ENCODE measurements at regions not wholly inside any gene's neighbourhood (a gene's known extent, or its start where the extent isn't known, plus 50 kb on each side); places are given as distances from the start of the nearest gene placed in this dataset.
"Not testable (repeated sequence)": the region's sequence is repeated elsewhere in the genome, so short reads cannot be mapped to it uniquely, and the experiment has no call there.

DNA sequence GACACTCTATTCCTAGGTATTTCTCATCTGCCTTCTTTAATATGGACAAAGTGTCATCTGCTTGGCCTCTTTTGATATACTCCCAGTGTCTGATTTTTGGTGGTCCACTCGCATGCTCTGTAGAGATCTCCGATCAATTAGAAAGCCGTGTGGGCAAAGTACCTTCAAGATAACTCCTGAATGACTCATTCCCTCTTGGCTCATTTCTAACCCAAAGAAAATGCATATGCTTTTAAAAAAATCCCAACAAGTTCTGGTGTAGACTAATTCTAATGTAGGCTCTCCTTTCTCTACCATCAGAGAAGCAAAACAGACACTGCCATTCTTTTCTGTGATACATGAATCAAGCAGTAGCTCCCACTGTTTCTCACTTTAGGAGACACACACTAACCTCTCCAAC is 714.9 kb upstream of the ADGRL3 start:
- no peak for DNase-seq (ENCODE audit: low spot score)

DNA sequence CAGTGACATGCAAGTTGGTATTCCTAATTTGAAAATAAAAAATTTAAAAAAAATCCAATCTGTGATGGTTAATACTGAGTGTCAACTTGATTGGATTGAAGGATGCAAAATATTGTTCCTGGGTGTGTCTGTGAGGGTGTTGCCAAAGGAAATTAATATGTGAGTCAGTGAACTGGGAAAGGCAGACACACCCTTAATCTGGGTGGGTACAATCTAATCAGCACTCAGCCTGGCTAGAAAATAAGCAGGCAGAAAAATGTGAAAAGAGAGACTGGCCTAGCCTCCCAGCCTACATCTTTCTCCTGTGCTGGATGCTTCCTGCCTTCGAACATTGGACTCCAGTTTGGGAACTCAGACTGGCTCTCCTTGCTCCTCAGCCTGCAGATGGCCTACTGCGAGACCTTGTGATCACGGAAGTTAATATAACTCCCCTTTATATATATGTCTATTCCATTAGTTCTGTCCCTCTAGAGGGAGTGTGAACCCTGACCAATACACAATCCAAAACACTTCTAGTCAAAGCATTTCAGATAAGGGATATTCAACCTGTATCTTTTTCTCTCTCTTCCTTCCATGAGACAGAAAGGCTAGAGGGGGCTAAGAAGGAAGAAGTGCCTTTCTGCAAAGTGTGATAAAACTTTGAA is 712.9 kb upstream of the ADGRL3 start:
- DNase-seq (ENCODE audit: low spot score) = not testable (repeated sequence)

DNA sequence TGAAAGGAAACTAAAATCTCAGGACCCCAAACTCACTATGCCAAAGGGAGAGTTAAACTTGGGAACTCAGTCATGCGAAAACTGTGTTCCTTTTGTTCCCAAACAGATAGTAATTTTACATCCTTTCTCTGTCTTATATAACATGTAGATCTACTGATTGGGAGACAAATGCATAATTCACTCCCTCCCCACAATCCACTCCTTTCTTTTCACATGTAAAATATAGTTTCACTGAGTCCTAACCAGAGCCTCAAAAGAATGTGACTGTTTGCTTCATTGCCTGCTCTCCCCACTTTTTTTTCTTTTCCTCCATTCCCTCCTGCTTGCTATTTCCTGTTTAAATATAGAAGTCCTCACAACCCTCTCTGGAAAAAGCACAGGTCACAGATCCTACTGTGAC is 699.3 kb upstream of the ADGRL3 start:
- no peak for DNase-seq (ENCODE audit: low spot score)

DNA sequence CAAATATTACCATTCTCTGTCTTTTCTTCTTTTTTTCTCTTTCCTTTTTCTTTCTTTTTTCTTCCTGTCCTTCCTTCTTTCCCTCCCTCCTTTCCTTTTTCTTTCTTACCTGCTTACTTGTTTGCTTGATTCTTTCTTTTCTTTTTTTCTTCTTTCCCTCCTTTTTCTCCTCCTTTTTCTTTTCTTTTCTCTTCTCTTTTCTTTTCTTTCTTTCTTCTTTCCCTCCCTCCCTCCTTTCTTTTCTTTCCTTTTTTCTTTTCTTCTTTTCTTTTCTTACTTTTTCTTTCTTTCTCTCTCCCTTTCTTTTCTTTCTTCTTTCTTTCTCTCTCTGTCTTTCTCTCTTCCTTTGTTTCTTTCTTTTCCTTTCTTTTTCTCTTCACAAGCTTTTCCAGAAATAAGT is 697.4 kb upstream of the ADGRL3 start:
- DNase-seq (ENCODE audit: low spot score) = no peak

DNA sequence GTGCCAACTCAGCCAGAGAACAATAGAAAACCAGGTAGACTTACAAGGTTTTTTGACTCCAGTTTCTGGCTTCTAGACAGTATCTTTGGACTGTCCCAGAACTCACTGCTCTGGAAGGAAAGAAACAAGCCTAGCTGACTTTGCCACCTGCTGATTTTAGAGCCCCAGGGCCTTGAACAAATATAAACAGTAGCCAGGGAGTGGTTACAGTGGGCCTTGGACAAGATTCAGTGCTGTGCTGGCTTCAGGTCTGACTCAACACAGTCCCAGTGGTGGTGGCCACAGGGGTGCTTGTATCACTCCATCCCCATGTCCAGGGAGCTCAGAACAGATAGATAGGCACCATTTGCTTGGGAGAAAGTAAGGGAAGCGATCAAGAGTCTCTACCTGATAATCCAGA is 694.1 kb upstream of the ADGRL3 start:
- no peak for DNase-seq (ENCODE audit: low spot score)

DNA sequence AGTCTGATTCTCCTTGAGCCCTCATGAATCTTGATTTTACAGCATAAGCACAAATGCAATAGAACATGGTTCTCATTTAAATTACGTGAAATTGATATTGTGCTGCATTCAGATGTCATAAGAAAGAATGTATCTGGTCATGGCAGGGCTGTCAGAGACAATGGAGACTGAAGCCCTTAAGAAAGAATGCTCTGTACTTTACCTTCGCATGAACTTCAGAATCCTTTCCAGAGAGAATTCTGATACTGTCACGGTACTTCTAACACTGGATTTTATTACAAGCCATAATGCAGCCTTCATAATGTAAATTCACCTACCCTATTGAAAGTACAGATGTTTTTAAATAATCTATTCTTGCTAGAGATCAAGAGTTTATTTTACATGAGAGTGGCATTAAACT is 677.9 kb upstream of the ADGRL3 start:
- no peak for DNase-seq (ENCODE audit: low spot score)

DNA sequence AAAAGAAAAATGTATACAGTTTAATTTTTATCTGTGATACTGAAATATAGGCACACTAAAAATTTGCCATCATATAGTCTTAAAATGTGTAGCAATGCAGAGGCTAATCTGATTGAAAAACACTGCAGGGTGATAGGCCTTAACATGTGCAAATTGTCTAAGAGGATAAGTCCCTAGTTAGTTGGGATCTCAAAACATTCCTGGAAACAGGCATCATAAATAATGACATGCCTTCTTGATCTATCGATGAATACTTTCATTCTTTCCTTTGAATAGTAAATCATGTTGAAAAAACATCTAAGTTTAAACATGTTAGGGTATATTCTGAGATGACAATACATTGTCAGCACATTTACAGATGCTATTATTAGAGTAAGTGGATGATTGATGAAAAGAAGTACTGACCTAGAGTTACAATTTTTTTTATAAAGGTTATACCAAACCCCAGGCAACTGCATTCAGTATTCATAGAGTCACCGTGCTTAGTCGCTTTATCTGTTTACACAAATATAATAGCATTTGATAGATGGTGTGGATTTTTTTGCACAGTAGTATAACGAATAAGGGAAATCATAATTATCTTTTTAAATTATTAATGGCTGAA is 668.2 kb upstream of the ADGRL3 start:
- no peak for DNase-seq (ENCODE audit: low spot score)

DNA sequence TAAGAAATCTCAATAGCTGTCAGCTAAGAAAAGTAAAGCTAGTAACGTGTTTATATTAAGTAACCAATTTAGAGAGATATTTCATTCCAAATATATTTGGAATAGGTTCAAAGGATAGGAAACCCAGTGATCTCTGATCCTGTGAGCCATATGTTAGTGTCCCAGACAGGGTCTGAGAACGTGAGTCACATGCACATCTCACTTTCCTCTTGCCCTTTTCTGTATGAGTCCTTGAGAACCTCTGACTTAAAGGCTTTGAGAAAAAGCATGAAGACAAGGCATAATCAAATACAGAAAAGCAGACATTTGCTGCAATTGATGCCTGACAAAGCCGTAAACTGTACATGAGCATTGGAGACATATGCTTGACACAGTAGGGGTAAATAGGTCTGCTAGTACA is 655.1 kb upstream of the ADGRL3 start:
- no peak for DNase-seq (ENCODE audit: low spot score)

DNA sequence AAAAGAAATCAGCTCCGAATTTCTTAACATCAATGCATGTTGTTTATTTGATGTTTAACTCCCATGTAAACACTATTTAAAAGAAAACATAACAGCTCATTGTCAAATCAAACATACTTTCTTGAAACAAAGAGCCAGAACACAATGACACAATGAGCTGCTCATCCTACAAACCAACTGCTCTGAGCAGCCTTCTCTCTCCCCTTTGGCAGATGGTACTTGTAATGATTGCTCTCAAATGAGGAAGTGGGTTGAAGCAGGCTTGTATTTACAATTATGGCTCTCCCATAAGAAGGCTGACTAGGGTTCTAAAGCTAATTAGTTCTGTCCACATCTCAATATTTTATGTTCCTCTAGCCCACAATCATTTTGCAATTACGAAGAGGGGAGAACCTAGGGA is 637.8 kb upstream of the ADGRL3 start:
- no peak for DNase-seq (ENCODE audit: low spot score)

DNA sequence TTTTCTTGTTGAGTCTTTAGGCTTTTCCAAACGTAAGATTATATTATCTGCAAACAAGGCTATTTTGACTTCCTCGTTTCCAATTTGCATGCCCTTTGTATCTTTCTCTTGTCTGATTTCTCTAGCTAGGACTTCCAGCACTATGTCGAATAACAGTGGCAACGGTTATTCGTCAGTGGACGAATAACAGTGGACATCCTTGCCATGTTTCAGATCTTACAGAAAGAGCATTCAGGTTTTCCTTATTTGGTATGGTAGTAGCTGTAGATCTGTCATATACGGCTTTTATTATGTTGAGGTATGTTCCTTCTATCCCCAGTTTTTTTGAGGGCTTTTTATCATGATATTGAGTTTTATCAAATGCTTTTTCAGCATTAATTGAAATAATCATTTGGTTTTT is 634.6 kb upstream of the ADGRL3 start:
- no peak for DNase-seq (ENCODE audit: low spot score)

DNA sequence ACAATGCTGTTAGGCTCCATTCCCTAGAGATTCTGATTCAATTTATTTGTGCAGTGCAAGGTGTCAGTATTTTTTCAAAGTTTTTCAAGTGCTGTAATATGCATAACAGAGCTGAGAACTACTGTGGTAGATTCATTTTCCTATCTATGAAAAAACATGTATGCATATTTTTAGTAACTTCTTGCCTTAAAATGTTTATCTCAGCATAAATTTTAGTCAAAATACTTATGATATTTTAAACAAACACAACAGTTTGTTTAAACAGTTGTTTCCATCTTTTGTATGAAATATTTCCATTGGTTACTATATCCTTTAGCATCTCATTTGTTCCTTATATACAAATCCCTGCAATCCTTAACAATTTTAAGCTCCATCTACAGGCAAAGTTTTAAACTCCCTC is 624.8 kb upstream of the ADGRL3 start:
- no peak for DNase-seq (ENCODE audit: low spot score)

DNA sequence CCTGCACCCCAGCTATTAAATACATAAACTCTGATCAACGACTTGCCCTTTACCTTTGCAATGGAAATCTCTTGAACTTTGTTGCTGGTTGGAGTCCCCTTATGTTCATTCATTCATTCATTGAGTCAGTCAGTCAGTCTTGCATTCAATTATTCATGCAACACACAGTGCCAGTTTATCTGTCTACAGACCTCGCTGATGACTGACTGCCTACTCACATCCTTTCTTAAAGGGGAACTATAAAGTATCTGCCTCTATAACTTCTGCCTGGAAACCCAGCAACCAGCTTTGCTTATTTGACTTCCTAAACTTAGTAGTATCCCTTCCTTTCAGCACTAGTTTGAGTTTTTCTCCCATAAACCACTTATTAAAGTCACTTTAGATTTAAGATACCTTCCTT is 620.8 kb upstream of the ADGRL3 start:
- no peak for DNase-seq (ENCODE audit: low spot score)

DNA sequence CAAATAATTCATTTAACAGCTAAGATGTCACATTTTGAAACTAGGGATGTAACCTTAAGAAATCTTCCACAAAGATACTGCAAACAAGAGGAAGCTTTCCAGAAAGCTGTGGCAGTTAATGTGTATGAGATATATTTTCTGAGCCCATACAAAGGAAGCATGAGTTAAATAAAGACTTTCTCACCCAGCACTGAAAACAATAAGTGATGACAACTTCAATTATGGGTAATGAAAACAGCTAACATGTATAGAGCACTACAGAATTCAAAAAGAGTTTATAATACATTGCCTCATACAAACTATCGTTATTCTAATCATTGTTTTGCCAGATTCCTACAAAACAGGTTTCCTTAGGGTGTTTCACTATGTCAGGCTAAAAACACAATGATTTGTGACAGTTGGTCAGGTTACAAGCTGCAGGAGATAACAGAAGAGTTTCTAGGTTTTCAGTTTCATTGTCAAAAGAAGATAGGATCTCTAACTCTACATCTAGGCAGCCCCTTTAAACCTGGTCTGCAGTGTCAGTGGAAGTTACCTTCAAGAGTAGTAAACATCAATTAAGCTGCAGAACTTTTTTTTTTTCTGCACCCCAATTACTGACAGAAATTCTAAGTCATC is 618.1 kb upstream of the ADGRL3 start:
- no peak for DNase-seq (ENCODE audit: low spot score)

DNA sequence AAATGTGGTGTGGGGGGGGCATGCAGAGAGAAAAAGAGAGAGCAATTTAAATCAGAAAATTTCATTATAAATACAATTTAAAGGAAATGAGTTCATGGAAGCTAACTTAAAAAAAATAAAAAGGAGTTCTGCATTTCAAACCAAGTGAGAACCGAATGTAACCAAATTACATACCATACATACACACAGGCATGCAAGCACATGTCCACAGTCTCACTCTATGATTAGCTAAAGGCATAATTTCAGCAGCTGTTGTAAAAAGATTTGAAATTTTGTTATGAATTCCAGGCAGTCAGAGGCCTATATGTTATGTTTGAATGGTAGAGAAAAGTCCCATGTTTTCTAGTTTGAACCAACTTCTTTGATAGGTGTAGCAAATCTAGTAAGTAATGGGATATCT is 611.6 kb upstream of the ADGRL3 start:
- DNase-seq (ENCODE audit: low spot score) = no peak

DNA sequence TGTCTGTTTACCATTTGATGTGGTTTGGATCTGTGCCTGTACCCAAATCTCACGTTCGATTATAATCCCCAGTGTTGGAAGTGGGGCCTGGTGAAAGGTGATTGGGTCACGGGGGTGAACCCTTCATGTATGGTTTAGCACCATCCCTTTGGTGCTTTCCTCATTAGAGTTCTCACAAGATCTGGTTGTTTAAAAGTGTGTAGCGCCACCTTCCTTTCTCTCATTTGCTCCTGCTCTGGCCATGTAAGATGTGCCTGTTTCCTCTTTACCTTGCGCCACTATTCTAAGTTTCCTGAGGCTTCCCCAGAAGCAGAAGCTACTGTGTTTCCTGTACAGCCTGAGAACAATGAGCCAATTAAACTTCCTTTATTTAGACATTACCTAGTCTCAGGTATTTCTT is 610.7 kb upstream of the ADGRL3 start:
- DNase-seq (ENCODE audit: low spot score) = no peak

DNA sequence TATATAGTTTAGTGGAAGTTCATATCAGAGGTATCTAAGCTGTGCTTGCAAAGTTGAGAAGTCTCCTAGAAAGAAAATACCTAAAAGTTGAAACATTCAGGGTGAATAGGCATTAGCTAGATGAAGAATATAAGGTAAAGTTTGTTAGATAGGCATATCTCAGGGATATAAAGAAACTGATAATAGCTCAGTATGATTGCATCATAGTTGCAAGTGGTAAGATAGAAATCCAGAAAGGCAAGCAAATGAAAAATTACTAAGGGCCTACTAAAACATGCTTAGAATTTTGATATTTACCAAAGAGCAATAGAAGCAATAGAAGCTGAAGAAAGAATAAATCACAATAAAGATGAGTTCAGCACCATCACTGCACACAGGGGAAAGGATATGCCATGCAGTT is 610.0 kb upstream of the ADGRL3 start:
- DNase-seq (ENCODE audit: low spot score) = no peak

DNA sequence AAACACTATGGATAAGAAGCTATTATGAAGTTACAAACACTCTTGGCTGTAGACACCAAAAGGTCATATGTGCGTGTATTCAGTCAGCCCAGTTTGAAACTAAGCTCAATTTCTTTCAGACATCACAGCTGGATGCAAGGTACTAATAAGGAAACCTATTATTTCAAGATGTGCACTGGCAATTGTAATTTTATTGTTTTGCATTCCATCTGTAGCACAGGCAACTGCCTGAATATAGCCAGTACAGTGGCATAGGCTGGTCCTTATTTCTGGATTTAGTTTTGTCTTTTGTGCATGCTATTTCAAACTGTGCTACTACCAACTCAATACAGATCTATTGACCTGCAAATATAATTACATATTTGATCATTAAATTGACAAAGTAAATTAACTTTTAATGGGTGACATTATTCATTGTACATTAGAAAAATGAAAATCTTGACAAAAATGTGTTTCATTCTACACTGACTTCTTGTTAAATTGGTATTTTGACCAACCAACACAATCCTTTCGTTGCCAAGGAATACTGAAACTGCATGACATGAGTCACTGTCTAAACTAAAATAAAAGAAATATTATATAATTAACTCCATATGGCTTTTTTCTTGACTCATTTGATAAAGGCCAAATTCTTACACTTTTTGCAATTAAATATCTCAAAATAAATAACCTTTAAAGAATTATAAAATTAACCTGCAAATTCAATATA is 594.3 kb upstream of the ADGRL3 start:
- DNase-seq (ENCODE audit: low spot score) = no peak

DNA sequence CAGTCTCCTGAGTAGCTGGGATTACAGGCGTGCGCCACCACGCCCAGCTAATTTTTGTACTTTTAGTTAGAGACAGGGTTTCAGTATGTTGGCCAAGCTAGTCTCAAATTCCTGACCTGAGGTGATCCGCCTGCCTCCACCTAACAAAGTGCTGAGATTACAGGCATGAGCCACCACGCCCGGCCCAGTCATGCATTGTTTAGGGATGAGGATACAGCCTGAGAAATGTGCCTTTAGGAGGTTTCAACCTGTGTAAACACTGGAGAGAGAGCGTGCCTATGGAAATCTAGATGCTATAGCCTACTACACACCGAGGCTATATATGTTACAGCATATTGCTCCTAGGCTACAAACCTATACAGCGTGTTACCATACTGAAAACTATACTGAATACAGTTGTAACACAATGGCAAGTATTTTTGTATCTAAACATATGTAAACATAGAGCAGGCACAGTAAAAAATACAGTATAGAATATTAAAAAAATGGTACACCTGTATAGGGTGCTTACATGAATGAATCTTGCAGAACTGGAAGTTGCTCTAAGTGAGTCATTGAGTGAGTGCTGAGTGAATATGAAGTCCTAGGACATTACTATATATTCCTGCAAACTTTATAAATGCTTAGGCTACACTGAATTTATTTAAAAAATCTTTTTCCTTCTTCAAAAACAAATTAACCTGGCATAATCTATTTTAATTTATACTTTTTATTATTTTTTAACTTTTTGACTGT is 588.2 kb upstream of the ADGRL3 start:
- no peak for DNase-seq (ENCODE audit: low spot score)

DNA sequence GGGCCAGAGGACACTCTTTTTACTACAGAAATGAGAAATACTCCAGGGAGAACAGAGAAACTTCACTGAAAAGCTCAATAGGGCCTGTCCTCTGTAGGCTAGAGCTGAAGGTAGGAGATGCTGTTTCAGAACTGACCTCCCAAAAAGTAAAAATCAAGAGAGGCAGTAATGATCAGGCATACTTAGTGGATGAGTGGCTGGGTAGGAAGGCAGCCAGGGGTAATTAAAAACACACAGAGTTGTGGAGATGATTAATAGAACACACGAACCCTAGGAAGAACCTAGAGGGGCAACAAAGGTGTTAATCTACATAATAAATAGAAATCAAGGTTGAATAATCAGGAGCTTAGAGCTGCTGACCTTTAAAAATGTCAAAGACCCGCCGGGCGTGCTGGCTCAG is 582.4 kb upstream of the ADGRL3 start:
- DNase-seq (ENCODE audit: low spot score) = no peak

DNA sequence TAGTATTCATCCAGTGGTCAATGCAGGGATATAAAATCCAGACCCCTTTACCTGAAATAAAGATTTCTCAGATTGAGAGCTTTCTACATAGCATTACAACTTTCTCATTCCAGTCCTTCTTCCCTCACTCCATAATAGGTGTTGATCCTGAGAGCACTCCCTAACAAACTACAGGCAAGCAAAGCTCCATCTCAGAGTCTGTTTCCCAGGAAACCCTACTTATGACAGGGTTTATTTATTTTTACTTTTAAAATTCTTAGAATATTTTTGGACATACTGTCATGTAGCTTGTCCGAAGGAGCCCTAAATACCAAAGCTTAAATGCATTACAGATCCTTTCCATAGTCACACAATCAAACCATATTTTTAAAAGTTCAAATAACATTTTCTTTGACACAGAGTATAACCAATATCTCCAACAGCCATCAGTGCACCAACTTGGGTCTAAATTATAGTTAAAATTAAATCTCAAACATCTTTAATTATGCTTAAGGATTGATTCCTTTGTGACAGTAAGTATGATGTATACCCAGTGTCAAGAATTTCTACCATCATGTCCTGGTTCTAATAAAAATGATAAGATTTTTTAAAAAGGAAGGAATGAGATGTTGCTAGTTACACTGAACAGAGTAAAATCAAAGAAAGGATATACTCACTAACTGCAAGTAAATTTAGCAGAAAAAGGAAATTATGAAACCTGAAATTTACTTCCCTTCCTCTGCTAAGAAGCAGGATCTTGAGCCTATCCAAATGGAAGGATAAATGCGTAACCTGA is 580.4 kb upstream of the ADGRL3 start:
- no peak for DNase-seq (ENCODE audit: low spot score)

DNA sequence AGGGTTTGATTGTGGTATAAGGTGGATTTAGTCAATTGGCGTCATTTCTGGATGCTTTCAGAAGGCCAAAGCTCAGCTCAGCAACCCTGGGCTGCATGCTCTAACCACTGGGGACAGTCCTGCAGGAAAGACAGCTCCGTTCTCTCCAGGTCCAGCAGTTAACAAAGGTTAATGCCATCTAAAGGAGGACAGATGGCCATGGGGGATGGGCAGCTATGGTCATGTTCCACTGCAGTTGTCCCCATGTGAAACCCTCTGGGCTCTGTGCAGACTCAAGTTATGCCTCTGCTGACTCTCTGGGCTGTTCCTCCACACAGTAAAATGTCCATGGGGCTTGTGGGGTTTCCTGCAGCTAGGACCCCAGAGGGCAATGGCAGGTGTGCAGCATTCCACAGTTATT is 562.1 kb upstream of the ADGRL3 start:
- no peak for DNase-seq (ENCODE audit: low spot score)

DNA sequence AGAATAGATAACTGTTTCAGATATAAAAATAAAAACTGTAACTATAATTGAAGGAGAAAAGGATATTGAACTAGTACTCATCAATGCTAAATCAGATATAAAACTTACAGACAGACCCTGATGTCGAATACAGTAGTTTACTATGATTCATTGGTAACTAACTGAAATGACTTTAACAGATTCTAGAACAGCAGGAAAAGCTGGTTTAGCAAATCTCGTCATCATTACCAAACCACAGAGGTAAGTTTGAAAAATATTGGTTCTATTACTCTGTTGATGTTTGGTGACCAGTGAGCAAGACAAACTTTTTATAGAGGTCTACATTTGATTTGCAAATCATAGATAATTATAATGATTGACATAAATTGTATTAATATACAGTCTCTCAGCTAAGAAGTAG is 551.4 kb upstream of the ADGRL3 start:
- no peak for DNase-seq (ENCODE audit: low spot score)

All from D341Med (cell line).